Neural cell (in vitro differentiated cells): ENCODE measurements at regions not wholly inside any gene's neighbourhood (a gene's known extent, or its start where the extent isn't known, plus 50 kb on each side); places are given as distances from the start of the nearest gene placed in this dataset.

ENCODE experiments used
- H2AFZ ChIP-seq: fragments of 200-600, 300-800 bp; sonication (generic), shearing (Covaris generic); 2 replicates; pipeline ENCODE4 v1.6.0; 2014; ENCODE audit warnings: low read depth, mild to moderate bottlenecking, antibody characterized with exemption, low read length, moderate library complexity
- H3F3A ChIP-seq: fragments of 200-600 bp; shearing (Covaris generic); 2 replicates; pipeline ENCODE4 v1.6.1; 2016; ENCODE audit warnings: mild to moderate bottlenecking, moderate library complexity, mixed read lengths, antibody characterized with exemption, low read length; ENCODE audit not compliant: insufficient read depth, poor library complexity, severe bottlenecking
- H3K27ac ChIP-seq: fragments of 200-600, 300-800 bp; sonication (generic), shearing (Covaris generic); 2 replicates; pipeline ENCODE4 v1.5.1; 2014; ENCODE audit warnings: mild to moderate bottlenecking, low read length, moderate library complexity
- H3K27me3 ChIP-seq: fragments of 300-800, 200-600 bp; sonication (generic), shearing (Covaris generic); 2 replicates; pipeline ENCODE4 v1.6.0; 2014; ENCODE audit warnings: mild to moderate bottlenecking, low read depth, low read length, moderate library complexity; ENCODE audit not compliant: insufficient read depth
- H3K36me3 ChIP-seq: fragments of 300-800, 200-600 bp; sonication (generic), shearing (Covaris generic); 2 replicates; pipeline ENCODE4 v1.5.1; 2014; ENCODE audit warnings: mild to moderate bottlenecking, antibody characterized with exemption, low read length, moderate library complexity; ENCODE audit not compliant: insufficient read depth
- H3K4me2 ChIP-seq: fragments of 300-800, 200-600 bp; sonication (generic), shearing (Covaris generic); 2 replicates; pipeline ENCODE4 v1.6.0; 2014; ENCODE audit warnings: mild to moderate bottlenecking, low read length
- H3K4me3 ChIP-seq: fragments of 300-800, 200-600 bp; sonication (generic), shearing (Covaris generic); 2 replicates; pipeline ENCODE4 v1.5.1; 2014; ENCODE audit warnings: mild to moderate bottlenecking, low read length, moderate library complexity
- H3K79me2 ChIP-seq: fragments of 200-600 bp; shearing (Covaris generic); replicated peaks from 2 replicates; pipeline ENCODE4 v1.6.0; 2014; ENCODE audit warnings: mild to moderate bottlenecking, low read length, moderate library complexity; ENCODE audit not compliant: insufficient read depth
- H3K9ac ChIP-seq: fragments of 300-800, 200-600 bp; sonication (generic), shearing (Covaris generic); 2 replicates; pipeline ENCODE4 v1.6.1; 2016; ENCODE audit warnings: mild to moderate bottlenecking, low read length, mixed read lengths
- H3K9me2 ChIP-seq: fragments of 200-600 bp; shearing (Covaris generic); 2 replicates; pipeline ENCODE4 v1.6.1; 2016; ENCODE audit warnings: mild to moderate bottlenecking, low read length, mixed read lengths; ENCODE audit not compliant: insufficient read depth
- H3K9me3 ChIP-seq: fragments of 200-600, 300-800 bp; sonication (generic), shearing (Covaris generic); 2 replicates; pipeline ENCODE4 v1.6.1; 2016; ENCODE audit warnings: mild to moderate bottlenecking, mixed run types, low read length, moderate library complexity, mixed read lengths
- H4K20me1 ChIP-seq: fragments of 200-600 bp; shearing (Covaris generic); 2 replicates; pipeline ENCODE4 v1.6.1; 2016; ENCODE audit warnings: mild to moderate bottlenecking, mixed run types; ENCODE audit not compliant: insufficient read depth
- EP300 ChIP-seq: fragments of 450-650 bp; conservative IDR thresholded peaks from 2 replicates; pipeline ENCODE4 v1.6.1; 2014; ENCODE audit warnings: antibody characterized with exemption, mild to moderate bottlenecking, moderate library complexity; ENCODE audit not compliant: poor library complexity, severe bottlenecking
- EZH2 ChIP-seq: fragments of 200-600, 300-800 bp; shearing (Covaris generic), sonication (generic); IDR thresholded peaks from 2 replicates; pipeline ENCODE4 v1.6.1; 2014; ENCODE audit warnings: antibody characterized with exemption, low read length, borderline replicate concordance, mild to moderate bottlenecking; ENCODE audit not compliant: insufficient read depth, poor library complexity, severe bottlenecking
- MXI1 ChIP-seq: fragments of 450-650 bp; conservative IDR thresholded peaks from 2 replicates; pipeline ENCODE4 v1.6.1; 2014; ENCODE audit warnings: antibody characterized with exemption, mild to moderate bottlenecking; ENCODE audit not compliant: poor library complexity, severe bottlenecking
- POLR2AphosphoS5 ChIP-seq: IDR thresholded peaks from 2 replicates; pipeline ENCODE4 v1.6.1; 2012
- RAD21 ChIP-seq: fragments of 450-650 bp; conservative IDR thresholded peaks from 2 replicates; pipeline ENCODE4 v1.6.1; 2014; ENCODE audit warnings: antibody characterized with exemption, mild to moderate bottlenecking, moderate library complexity
- SMC3 ChIP-seq: fragments of 450-650 bp; conservative IDR thresholded peaks from 2 replicates; pipeline ENCODE4 v1.6.1; 2014; ENCODE audit warnings: antibody characterized with exemption, mild to moderate bottlenecking, moderate library complexity; ENCODE audit not compliant: poor library complexity
- TAF1 ChIP-seq: IDR thresholded peaks from 2 replicates; pipeline ENCODE4 v1.6.1; 2012; ENCODE audit warnings: low read depth
- TF ChIP-seq, protein P1 (sequence below): IDR thresholded peaks from 2 replicates; pipeline ENCODE4 v1.6.1; 2012; ENCODE audit warnings: borderline replicate concordance
- TF ChIP-seq, protein P2 (sequence below): fragments of 450-650 bp; IDR thresholded peaks from 2 replicates; pipeline ENCODE4 v1.5.1; 2014; ENCODE audit warnings: antibody characterized with exemption, mild to moderate bottlenecking, moderate library complexity; ENCODE audit not compliant: poor library complexity, severe bottlenecking

DNA sequence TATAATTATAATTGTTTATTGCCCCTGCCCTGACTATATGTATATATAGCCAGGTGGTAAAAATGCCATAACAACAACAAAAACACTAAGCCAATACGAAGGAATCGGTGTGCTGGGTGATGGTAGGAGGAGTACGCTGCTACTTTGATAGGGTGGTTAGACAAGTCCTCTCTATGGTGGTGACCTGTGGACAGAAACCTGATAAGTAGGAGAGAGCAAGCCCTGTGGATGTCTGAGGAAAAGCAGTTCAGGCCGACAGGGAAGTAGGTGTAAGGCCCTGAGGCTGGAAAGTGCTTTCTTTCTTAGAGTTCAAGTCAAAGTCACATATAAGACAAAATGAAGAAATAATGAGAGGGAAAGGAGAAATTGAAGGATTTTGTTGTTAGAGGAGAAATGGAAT lies 823.8 kb upstream of the CELF2 start:
- Histone ChIP-seq H4K20me1 (no peaks in the 10 kb centered on the region), H3K36me3 (no peaks in the 10 kb centered on the region), H3K9me2 (no peaks in the 10 kb centered on the region), H3K4me2 (no peak overlapping the region), H3K9me3 (no peaks in the 10 kb centered on the region), H3K4me3 (no peak overlapping the region), H3F3A (peaks cover 2% of the 10 kb centered on the region), H3K79me2 (no peaks in the 10 kb centered on the region), H2AFZ (no peak overlapping the region), H3K27ac (no peak overlapping the region), H3K27me3 (no peaks in the 10 kb centered on the region), H3K9ac (no peak overlapping the region)
- no peak for TF ChIP-seq TAF1
- TF ChIP-seq SMC3: no peak
- no peak for TF ChIP-seq MXI1
- TF ChIP-seq EZH2: no peak
- TF ChIP-seq, protein P1, sequence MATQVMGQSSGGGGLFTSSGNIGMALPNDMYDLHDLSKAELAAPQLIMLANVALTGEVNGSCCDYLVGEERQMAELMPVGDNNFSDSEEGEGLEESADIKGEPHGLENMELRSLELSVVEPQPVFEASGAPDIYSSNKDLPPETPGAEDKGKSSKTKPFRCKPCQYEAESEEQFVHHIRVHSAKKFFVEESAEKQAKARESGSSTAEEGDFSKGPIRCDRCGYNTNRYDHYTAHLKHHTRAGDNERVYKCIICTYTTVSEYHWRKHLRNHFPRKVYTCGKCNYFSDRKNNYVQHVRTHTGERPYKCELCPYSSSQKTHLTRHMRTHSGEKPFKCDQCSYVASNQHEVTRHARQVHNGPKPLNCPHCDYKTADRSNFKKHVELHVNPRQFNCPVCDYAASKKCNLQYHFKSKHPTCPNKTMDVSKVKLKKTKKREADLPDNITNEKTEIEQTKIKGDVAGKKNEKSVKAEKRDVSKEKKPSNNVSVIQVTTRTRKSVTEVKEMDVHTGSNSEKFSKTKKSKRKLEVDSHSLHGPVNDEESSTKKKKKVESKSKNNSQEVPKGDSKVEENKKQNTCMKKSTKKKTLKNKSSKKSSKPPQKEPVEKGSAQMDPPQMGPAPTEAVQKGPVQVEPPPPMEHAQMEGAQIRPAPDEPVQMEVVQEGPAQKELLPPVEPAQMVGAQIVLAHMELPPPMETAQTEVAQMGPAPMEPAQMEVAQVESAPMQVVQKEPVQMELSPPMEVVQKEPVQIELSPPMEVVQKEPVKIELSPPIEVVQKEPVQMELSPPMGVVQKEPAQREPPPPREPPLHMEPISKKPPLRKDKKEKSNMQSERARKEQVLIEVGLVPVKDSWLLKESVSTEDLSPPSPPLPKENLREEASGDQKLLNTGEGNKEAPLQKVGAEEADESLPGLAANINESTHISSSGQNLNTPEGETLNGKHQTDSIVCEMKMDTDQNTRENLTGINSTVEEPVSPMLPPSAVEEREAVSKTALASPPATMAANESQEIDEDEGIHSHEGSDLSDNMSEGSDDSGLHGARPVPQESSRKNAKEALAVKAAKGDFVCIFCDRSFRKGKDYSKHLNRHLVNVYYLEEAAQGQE: no peak
- no peak for TF ChIP-seq POLR2AphosphoS5
- TF ChIP-seq RAD21: no peak
- TF ChIP-seq, protein P2, sequence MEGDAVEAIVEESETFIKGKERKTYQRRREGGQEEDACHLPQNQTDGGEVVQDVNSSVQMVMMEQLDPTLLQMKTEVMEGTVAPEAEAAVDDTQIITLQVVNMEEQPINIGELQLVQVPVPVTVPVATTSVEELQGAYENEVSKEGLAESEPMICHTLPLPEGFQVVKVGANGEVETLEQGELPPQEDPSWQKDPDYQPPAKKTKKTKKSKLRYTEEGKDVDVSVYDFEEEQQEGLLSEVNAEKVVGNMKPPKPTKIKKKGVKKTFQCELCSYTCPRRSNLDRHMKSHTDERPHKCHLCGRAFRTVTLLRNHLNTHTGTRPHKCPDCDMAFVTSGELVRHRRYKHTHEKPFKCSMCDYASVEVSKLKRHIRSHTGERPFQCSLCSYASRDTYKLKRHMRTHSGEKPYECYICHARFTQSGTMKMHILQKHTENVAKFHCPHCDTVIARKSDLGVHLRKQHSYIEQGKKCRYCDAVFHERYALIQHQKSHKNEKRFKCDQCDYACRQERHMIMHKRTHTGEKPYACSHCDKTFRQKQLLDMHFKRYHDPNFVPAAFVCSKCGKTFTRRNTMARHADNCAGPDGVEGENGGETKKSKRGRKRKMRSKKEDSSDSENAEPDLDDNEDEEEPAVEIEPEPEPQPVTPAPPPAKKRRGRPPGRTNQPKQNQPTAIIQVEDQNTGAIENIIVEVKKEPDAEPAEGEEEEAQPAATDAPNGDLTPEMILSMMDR: no peak
- no peak for TF ChIP-seq EP300

DNA sequence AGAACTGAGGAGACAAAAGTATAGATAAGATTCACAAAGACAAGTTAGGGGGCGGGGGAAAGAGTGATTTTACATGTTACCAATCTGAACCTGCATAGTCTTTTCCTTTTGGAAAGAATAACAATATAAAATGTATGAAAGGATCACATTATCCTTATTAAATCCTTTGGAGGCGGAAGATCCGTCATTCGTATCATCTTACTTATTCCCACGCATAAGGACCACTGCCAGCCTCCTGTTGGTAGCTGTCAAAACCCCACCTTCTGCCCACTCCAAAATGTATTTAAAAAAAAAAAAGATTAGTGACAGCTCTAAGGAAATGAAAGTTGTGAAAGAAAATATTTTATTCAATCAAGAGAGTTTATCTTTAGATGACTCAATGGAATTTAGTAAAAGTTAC lies 821.0 kb upstream of the CELF2 start:
- Histone ChIP-seq H3K79me2 (no peaks in the 10 kb centered on the region), H3K4me2 (no peak overlapping the region), H4K20me1 (no peaks in the 10 kb centered on the region), H3K27ac (no peak overlapping the region), H2AFZ (no peak overlapping the region), H3F3A (peaks cover 3% of the 10 kb centered on the region), H3K36me3 (no peaks in the 10 kb centered on the region), H3K9me3 (no peaks in the 10 kb centered on the region), H3K9ac (no peak overlapping the region), H3K4me3 (no peak overlapping the region), H3K27me3 (no peaks in the 10 kb centered on the region), H3K9me2 (no peaks in the 10 kb centered on the region)
- no peak for TF ChIP-seq SMC3
- TF ChIP-seq, protein P2: no peak
- no peak for TF ChIP-seq TAF1
- TF ChIP-seq RAD21: no peak
- TF ChIP-seq, protein P1: no peak
- no peak for TF ChIP-seq POLR2AphosphoS5
- TF ChIP-seq MXI1: no peak
- no peak for TF ChIP-seq EP300
- no peak for TF ChIP-seq EZH2
